PC-9 (cell line): ENCODE measurements at regions not wholly inside any gene's neighbourhood (a gene's known extent, or its start where the extent isn't known, plus 50 kb on each side); places are given as distances from the start of the nearest gene placed in this dataset.

ENCODE experiments used
- EZH2 ChIP-seq: fragments of 200-600 bp; sonication (generic); IDR thresholded peaks from 2 replicates; pipeline ENCODE4 v1.8.0; 2017; ENCODE audit warnings: antibody characterized with exemption, low read depth
- TF ChIP-seq, protein P1 (sequence below): fragments of 200-600 bp; sonication (generic); conservative IDR thresholded peaks from 2 replicates; pipeline ENCODE4 v1.6.1; 2017; ENCODE audit warnings: mixed run types, antibody characterized with exemption, mild to moderate bottlenecking, moderate library complexity

DNA sequence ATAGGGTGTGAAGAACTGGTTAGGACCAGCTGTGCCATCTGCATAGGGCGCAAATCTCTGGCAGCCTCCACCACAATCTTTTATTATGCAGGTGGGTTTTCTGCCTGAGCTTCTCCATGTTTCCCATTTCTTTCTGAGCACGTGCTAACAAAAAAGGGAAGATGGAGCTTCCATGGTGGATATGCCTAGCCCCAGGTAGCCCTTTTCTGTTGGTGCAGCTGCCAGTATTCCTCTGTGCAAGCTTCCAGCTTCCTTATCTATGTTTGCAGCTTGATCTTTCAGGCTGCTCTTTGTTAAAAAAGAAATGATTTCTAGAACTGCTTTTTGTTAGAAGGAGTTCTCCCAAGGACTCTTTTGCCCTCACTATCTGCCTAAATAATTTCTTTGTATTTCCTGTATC, 95.0 kb upstream of the EPB41L4A start:
- TF ChIP-seq, protein P1, sequence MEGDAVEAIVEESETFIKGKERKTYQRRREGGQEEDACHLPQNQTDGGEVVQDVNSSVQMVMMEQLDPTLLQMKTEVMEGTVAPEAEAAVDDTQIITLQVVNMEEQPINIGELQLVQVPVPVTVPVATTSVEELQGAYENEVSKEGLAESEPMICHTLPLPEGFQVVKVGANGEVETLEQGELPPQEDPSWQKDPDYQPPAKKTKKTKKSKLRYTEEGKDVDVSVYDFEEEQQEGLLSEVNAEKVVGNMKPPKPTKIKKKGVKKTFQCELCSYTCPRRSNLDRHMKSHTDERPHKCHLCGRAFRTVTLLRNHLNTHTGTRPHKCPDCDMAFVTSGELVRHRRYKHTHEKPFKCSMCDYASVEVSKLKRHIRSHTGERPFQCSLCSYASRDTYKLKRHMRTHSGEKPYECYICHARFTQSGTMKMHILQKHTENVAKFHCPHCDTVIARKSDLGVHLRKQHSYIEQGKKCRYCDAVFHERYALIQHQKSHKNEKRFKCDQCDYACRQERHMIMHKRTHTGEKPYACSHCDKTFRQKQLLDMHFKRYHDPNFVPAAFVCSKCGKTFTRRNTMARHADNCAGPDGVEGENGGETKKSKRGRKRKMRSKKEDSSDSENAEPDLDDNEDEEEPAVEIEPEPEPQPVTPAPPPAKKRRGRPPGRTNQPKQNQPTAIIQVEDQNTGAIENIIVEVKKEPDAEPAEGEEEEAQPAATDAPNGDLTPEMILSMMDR = no peak
- TF ChIP-seq EZH2 = no peak
